ENCODE measurements at regions not wholly inside any gene's neighbourhood (a gene's known extent, or its start where the extent isn't known, plus 50 kb on each side); places are given as distances from the start of the nearest gene placed in this dataset.
"Not testable (repeated sequence)": the region's sequence is repeated elsewhere in the genome, so short reads cannot be mapped to it uniquely, and the experiment has no call there.

- in situ Hi-C loops (cut with HindIII; ENCODE audit: low pct_unique_long_range_greater_than_20kb, low sequenced_read_pairs) = no loop called here
- TF ChIP-seq JUND (IDR thresholded peaks at IDR 0.05; ENCODE audit: low read depth) = no peak
- no peak for DNase-seq (ENCODE audit: low read depth in 1 of 2, low spot score in 1 of 2)
Measured at GRCh38 chr2:116979916-116980764, 834.4 kb upstream of the DDX18 start.

DNA sequence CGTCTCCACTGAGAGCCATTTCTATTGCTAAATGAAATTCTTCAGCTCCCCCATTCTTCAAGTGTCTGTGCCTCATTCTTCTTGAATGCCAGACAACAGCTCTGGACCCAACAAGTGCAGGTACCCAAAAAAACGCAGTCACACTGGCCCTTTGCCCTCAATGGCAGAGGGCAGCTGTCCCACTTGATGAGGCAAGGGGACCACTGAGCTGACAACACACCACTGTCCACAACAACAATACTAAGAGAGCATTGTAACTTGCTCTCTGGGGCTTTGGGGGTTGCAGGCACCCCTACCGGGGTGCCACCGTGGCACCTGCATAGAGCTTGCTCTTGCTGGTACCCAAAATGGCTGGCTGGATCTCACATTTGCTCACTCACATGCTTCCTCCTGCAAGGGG is 827.0 kb upstream of the DDX18 start:
- in situ Hi-C loops (cut with HindIII; ENCODE audit: low pct_unique_long_range_greater_than_20kb, low sequenced_read_pairs) = no loop called here
- no peak for TF ChIP-seq JUND (IDR thresholded peaks at IDR 0.05; ENCODE audit: low read depth)
- no peak for DNase-seq (ENCODE audit: low read depth in 1 of 2, low spot score in 1 of 2)

- in situ Hi-C loops (cut with HindIII; ENCODE audit: low pct_unique_long_range_greater_than_20kb, low sequenced_read_pairs) = no loop called here
- TF ChIP-seq JUND (IDR thresholded peaks at IDR 0.05; ENCODE audit: low read depth) = no peak
Measured at GRCh38 chr2:116988303-116988702, 826.2 kb upstream of the DDX18 start.

GRCh38 chr2:117019357-117019756 is 795.1 kb upstream of the DDX18 start:
- no peak for DNase-seq (ENCODE audit: low read depth in 1 of 2, low spot score in 1 of 2)
- in situ Hi-C loops (cut with HindIII; ENCODE audit: low pct_unique_long_range_greater_than_20kb, low sequenced_read_pairs) = no loop called here

More at GRCh38 chr2:116988303-116988702, 826.2 kb upstream of the DDX18 start:
- DNase-seq (ENCODE audit: low read depth in 1 of 2, low spot score in 1 of 2) = no peak

DNA sequence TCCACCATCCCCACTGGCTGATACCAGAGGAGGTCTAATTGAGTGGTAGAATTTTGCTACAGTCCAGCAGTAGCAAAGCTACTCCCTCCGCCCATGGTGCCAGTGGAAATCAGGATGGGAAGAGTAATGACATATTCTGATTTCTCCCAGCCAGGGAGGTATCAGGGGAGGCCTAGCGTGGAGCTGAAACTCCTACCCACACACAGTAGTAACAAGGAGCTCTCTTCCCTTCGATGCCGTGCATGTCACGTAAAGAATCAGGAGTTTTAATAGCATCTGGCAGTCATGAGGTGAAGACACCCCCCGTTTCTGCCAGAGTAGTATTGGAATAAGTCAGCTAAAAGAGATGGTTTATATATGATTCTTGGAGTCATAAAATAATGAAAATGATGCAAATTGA is 786.8 kb upstream of the DDX18 start:
- TF ChIP-seq JUND (IDR thresholded peaks at IDR 0.05; ENCODE audit: low read depth) = no peak
- DNase-seq (ENCODE audit: low read depth in 1 of 2, low spot score in 1 of 2) = no peak
- in situ Hi-C loops (cut with HindIII; ENCODE audit: low pct_unique_long_range_greater_than_20kb, low sequenced_read_pairs) = no loop called here

More at GRCh38 chr2:117019357-117019756, 795.1 kb upstream of the DDX18 start:
- TF ChIP-seq JUND (IDR thresholded peaks at IDR 0.05; ENCODE audit: low read depth) = no peak

GRCh38 chr2:117028708-117029107 is 785.8 kb upstream of the DDX18 start:
- in situ Hi-C loops (cut with HindIII; ENCODE audit: low pct_unique_long_range_greater_than_20kb, low sequenced_read_pairs); DNase-seq (ENCODE audit: low read depth in 1 of 2, low spot score in 1 of 2): not testable (repeated sequence)

DNA sequence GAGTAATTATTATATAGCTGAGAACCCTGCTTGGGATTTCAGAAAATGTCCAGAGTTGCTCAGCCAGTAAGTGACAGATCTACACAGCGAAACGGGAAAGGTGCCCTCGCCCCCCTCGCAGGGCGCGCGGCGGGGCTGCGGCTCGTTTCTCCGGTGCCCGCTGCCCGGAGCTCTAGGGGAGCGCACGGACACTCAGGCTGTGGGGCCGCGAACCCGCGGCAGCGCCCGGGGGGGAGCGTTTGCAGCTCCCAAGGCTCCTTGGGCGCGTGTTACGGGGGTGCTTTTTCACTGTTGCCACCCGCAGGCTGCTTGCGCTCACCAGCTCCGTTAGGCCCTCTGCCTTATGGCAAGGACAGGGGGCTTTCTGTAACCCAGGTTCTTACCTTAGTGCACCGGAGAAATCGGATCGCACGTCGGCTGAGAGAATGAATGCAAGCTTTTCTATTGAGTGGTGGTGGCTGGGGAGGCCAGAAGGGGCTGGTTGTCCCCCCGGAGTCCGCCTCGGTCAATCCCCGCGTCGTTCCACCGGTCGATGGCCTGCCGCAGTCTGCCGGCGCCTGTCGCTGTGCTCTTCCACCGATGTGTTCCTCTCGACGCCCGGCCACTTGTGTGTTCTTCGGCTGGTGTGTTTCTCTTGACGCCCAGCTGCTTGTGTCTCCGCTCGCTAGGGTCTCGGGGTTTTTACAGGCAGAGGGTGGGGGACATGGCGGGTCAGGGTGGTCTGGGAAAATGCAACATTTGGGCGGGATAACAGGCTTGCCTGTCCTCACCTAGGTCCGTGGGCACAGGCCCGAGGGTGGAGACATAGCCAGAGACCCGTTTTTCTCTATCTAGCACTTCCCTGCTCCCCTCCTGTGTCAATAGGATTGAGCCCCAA is 758.8 kb upstream of the DDX18 start:
- DNase-seq (ENCODE audit: low read depth in 1 of 2, low spot score in 1 of 2) = no peak
- in situ Hi-C loops (cut with HindIII; ENCODE audit: low pct_unique_long_range_greater_than_20kb, low sequenced_read_pairs) = no loop called here
- TF ChIP-seq JUND (IDR thresholded peaks at IDR 0.05; ENCODE audit: low read depth) = no peak

DNA sequence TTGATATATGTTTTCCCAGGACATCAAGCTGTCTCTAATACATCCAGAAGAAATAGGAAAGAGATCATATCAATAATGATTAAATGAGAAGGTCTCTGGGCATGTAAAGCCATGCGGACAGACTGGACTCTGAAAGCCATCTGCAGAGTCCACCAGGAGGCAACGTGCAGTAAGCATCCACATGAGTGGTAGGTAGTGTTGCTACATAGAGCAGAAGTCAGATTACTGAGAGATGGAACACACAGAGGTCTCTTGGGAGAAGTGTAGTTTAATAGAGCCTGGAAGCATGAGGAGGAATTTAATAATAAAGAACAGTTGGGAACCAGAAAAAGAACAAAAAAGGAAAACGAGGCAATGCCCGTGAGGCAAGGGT is 758.1 kb upstream of the DDX18 start:
- TF ChIP-seq JUND (IDR thresholded peaks at IDR 0.05; ENCODE audit: low read depth) = no peak

DNA sequence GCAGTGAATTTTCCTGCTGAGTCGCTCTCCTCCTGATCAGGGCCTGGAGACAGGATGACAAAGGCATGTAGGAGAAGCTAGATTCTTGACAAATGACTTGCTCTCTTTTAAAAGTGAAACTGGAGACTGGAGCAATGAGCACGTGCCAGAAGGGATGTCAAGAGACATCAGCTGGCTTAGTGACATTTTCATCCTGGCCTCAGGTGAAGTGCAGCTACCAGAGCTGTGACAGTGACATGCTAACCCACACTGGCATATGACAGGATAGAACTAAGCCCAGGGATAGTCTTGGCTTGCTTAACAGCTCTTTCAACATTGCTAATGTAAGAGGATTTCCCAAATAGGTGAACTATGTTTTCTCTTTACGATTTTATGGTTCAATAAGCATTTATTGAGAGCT is 757.5 kb upstream of the DDX18 start:
- in situ Hi-C loops (cut with HindIII; ENCODE audit: low pct_unique_long_range_greater_than_20kb, low sequenced_read_pairs) = no loop called here
- no peak for TF ChIP-seq JUND (IDR thresholded peaks at IDR 0.05; ENCODE audit: low read depth)
- peak in 1 of 2 experiments; percentile 26 for DNase-seq (ENCODE audit: low read depth in 1 of 2, low spot score in 1 of 2)

More for the DNA sequence above, 758.1 kb upstream of the DDX18 start:
- no peak for DNase-seq (ENCODE audit: low read depth in 1 of 2, low spot score in 1 of 2)
- in situ Hi-C loops (cut with HindIII; ENCODE audit: low pct_unique_long_range_greater_than_20kb, low sequenced_read_pairs) = no loop called here

DNA sequence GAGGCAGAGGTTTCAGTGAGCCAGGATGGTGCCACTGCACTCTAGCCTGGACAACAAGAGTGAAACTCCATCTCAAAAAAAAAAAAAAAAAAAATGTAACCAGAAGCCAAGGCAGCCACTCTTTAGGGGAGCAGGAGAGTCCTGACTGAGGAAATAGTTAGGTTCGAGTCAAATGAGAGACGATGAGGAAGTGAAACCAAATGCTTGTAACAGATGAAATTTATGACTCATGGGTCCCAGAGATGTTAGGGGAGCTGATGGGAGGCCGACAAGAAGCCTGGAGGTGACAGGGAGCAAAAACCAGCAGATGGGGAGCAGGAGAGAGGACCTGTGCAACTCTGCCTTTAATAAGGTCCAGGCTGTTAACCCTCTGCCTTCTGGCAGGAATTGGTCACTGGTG is 756.1 kb upstream of the DDX18 start:
- TF ChIP-seq JUND (IDR thresholded peaks at IDR 0.05; ENCODE audit: low read depth) = no peak
- in situ Hi-C loops (cut with HindIII; ENCODE audit: low pct_unique_long_range_greater_than_20kb, low sequenced_read_pairs) = no loop called here
- no peak for DNase-seq (ENCODE audit: low read depth in 1 of 2, low spot score in 1 of 2)

- in situ Hi-C loops (cut with HindIII; ENCODE audit: low pct_unique_long_range_greater_than_20kb, low sequenced_read_pairs) = no loop called here
- no peak for TF ChIP-seq JUND (IDR thresholded peaks at IDR 0.05; ENCODE audit: low read depth)
- DNase-seq (ENCODE audit: low read depth in 1 of 2, low spot score in 1 of 2) = no peak
Measured at GRCh38 chr2:117064021-117064420, 750.5 kb upstream of the DDX18 start.

- DNase-seq (ENCODE audit: low read depth in 1 of 2, low spot score in 1 of 2) = no peak
- in situ Hi-C loops (cut with HindIII; ENCODE audit: low pct_unique_long_range_greater_than_20kb, low sequenced_read_pairs) = no loop called here
Measured at GRCh38 chr2:117065912-117066311, 748.6 kb upstream of the DDX18 start.

DNA sequence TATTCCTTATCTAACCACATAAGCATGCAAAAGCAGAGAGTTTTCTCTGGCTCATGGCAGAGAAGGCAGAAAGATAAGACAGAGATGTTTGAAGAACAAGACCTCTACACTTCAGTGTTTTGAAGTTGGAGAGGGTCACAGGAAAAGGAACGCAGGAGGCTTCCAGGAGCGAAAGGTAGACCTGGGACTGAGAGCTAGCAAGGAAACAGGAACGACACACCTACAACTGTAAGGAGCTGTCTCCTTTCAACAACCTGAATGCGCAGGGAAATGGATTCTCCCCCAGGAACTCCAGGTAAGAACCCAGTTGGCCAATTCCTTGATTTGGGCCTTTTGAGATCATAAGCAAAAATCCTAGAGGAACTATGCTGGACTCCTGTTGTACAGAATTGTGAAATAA is 746.6 kb upstream of the DDX18 start:
- TF ChIP-seq JUND (IDR thresholded peaks at IDR 0.05; ENCODE audit: low read depth) = no peak
- DNase-seq (ENCODE audit: low read depth in 1 of 2, low spot score in 1 of 2) = no peak
- in situ Hi-C loops (cut with HindIII; ENCODE audit: low pct_unique_long_range_greater_than_20kb, low sequenced_read_pairs) = no loop called here

More at GRCh38 chr2:117065912-117066311, 748.6 kb upstream of the DDX18 start:
- TF ChIP-seq JUND (IDR thresholded peaks at IDR 0.05; ENCODE audit: low read depth) = no peak

Data from T47D (cell line).